HFFc6 (cell line): ENCODE measurements at regions not wholly inside any gene's neighbourhood (a gene's known extent, or its start where the extent isn't known, plus 50 kb on each side); places are given as distances from the start of the nearest gene placed in this dataset.
"Not testable (repeated sequence)": the region's sequence is repeated elsewhere in the genome, so short reads cannot be mapped to it uniquely, and the experiment has no call there.

Experiments used
- DNase-seq: peaks from one replicate; pipeline ENCODE4 v3.0.0-alpha.2; 2018
- H3K27ac Mint-ChIP-seq: 2 replicates; pipeline ENCODE4 v1.8.0; 2020; ENCODE audit warnings: mild to moderate bottlenecking, mixed read lengths
- H3K27me3 Mint-ChIP-seq: 2 replicates; pipeline ENCODE4 v1.8.0; 2021; ENCODE audit warnings: mild to moderate bottlenecking, moderate library complexity, mixed read lengths; ENCODE audit not compliant: insufficient read depth
- H3K36me3 Mint-ChIP-seq: 2 replicates; pipeline ENCODE4 v1.8.0; 2021; ENCODE audit warnings: low read depth, mixed read lengths
- H3K4me1 Mint-ChIP-seq: 2 replicates; pipeline ENCODE4 v1.8.0; 2020; ENCODE audit warnings: low read depth, mixed read lengths
- H3K4me3 Mint-ChIP-seq: 2 replicates; pipeline ENCODE4 v1.8.0; 2020; ENCODE audit warnings: mild to moderate bottlenecking, moderate library complexity, mixed read lengths
- H3K9me3 Mint-ChIP-seq: 2 replicates; pipeline ENCODE4 v1.8.0; 2020; ENCODE audit warnings: mild to moderate bottlenecking, mixed read lengths
- CTCF ChIP-seq: fragments of 200-600 bp; sonication (generic); IDR thresholded peaks from 2 replicates; pipeline ENCODE4 v1.5.0; 2021; ENCODE audit warnings: antibody characterized with exemption, mild to moderate bottlenecking

DNA sequence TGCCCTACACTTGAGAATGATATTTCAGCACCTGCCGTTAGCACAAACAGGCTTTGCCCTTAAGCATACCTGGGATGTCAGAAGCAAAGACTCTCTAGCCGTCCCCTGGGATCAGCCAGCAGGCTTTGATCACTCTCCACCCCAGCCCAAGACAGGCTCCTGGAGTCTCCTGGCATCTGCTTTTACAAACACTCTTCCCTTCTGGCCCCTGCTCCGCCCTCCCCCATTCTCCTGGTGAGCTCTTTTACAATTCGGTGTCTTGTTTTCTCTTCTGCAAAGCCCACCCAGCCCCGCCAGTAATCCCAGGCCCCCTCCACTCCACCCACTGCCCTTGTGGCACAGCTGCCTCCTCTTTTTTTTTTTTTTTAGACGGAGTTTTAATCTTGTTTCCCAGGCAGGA is 50.4 kb downstream of the KATNIP start:
- Mint-ChIP-seq H3K27me3 (peaks cover 1% of the 10 kb centered on the region), H3K4me1 (peaks cover 10% of the 10 kb centered on the region; the same call in 1 of the 2 replicates), H3K27ac (no peak overlapping the region), H3K4me3 (no peak overlapping the region), H3K9me3 (no peaks in the 10 kb centered on the region), H3K36me3 (no peaks in the 10 kb centered on the region)
- no peak for TF ChIP-seq CTCF
- DNase-seq, result no peak

GRCh38 chr16:27602103-27602502 is 52.2 kb downstream of the KATNIP start:
- TF ChIP-seq CTCF, result no peak
- no peaks in the 10 kb centered on the region for H3K4me1 Mint-ChIP-seq
- no peak for DNase-seq
- H3K4me3 Mint-ChIP-seq, result no peak overlapping the region
- H3K36me3 Mint-ChIP-seq, result 0 out of 2 replicates have a peak, but pooled peaks cover 5% of the 10 kb centered on the region
- peaks cover 1% of the 10 kb centered on the region for H3K27me3 Mint-ChIP-seq
- H3K9me3 Mint-ChIP-seq, result no peaks in the 10 kb centered on the region
- H3K27ac Mint-ChIP-seq, result no peak overlapping the region

DNA sequence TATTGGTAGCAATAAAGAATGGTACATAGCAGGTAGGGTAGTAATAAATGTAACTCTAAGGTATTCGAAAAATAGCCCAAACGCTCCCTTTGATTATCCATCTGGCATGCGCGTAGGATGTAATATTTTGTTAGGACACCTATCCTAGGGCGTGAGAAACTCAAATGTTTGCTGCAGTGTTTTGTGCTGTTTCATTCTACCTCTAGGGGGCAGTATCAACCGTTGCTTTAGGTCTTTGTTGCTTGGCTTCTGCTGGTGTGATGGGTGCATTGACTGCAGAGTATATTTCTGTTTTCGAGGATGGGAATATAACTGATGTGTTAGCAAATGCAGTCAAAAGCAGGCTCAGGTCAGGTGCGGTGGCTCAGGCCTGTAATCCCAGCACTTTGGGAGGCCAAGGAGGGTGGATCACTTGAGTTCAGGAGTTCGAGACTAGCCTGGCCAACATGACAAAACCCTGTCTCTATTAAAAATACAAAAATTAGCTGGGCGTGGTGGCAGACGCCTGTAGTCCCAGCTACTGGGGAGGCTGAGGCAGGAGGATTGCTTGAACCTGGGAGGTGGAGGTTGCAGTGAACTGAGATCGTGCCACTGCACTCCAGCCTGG is 55.7 kb downstream of the KATNIP start:
- not testable (repeated sequence) for H3K4me1 Mint-ChIP-seq, H3K4me3 Mint-ChIP-seq, H3K27ac Mint-ChIP-seq, H3K27me3 Mint-ChIP-seq, H3K9me3 Mint-ChIP-seq
- H3K36me3 Mint-ChIP-seq, result peaks cover 17% of the 10 kb centered on the region
- peak; percentile 90 for TF ChIP-seq CTCF
- peak; percentile 42 for DNase-seq

- no peak for DNase-seq
- no peak overlapping the region for H3K4me3 Mint-ChIP-seq
- peaks cover 17% of the 10 kb centered on the region for H3K36me3 Mint-ChIP-seq
- H3K4me1 Mint-ChIP-seq, result no peaks in the 10 kb centered on the region
- H3K9me3 Mint-ChIP-seq, result no peaks in the 10 kb centered on the region
- H3K27ac Mint-ChIP-seq, result no peak overlapping the region
- peaks cover 2% of the 10 kb centered on the region for H3K27me3 Mint-ChIP-seq
- no peak for TF ChIP-seq CTCF
Measured at GRCh38 chr16:27611340-27611739, 61.4 kb downstream of the KATNIP start.

- Mint-ChIP-seq H3K4me1 (no peaks in the 10 kb centered on the region), H3K4me3 (no peak overlapping the region), H3K27me3 (peaks cover 2% of the 10 kb centered on the region), H3K27ac (no peak overlapping the region), H3K9me3 (no peaks in the 10 kb centered on the region), H3K36me3 (peaks cover 10% of the 10 kb centered on the region)
- no peak for TF ChIP-seq CTCF
- DNase-seq, result no peak
Measured at GRCh38 chr16:27613238-27613791, 63.4 kb downstream of the KATNIP start.
